Astrocyte (in vitro differentiated cells and primary cell): ENCODE measurements at regions not wholly inside any gene's neighbourhood (a gene's known extent, or its start where the extent isn't known, plus 50 kb on each side); places are given as distances from the start of the nearest gene placed in this dataset.

Experiments
- DNase-seq: peaks from one replicate; pipeline ENCODE4 v3.0.0-alpha.2; 2010; ENCODE audit warnings: low read depth
- FAIRE-seq: peaks from 2 replicates; lab custom pipeline; 2011; peaks lifted over from hg19 to GRCh38; lab: Jason Lieb, UNC
- H2AFZ ChIP-seq: 2 replicates; pipeline ENCODE4 v1.6.0; 2012; ENCODE audit warnings: low read depth, low read length, inconsistent platforms
- H3K27ac ChIP-seq: 2 replicates; pipeline ENCODE4 v1.5.1; 2011; ENCODE audit warnings: low read depth, low read length, inconsistent platforms
- H3K27me3 ChIP-seq: 2 replicates; pipeline ENCODE4 v1.6.0; 2011; ENCODE audit warnings: low read length, inconsistent platforms; ENCODE audit not compliant: insufficient read depth
- H3K36me3 ChIP-seq: 2 replicates; pipeline ENCODE4 v1.5.1; 2011; ENCODE audit warnings: low read length, inconsistent platforms; ENCODE audit not compliant: insufficient read depth
- H3K4me1 ChIP-seq: 2 replicates; pipeline ENCODE4 v1.5.1; 2011; ENCODE audit warnings: low read length, inconsistent platforms; ENCODE audit not compliant: insufficient read depth
- H3K4me2 ChIP-seq: 2 replicates; pipeline ENCODE4 v1.6.0; 2012; ENCODE audit warnings: low read length, inconsistent platforms
- H3K4me3 ChIP-seq: 2 replicates; pipeline ENCODE4 v1.5.1; 2011; ENCODE audit warnings: low read depth, mild to moderate bottlenecking, low read length, inconsistent platforms; ENCODE audit not compliant: insufficient read depth
- H3K79me2 ChIP-seq: 2 replicates; pipeline ENCODE4 v1.6.0; 2012; ENCODE audit warnings: mild to moderate bottlenecking, low read length, inconsistent platforms; ENCODE audit not compliant: insufficient read depth
- H3K9ac ChIP-seq: 2 replicates; pipeline ENCODE4 v1.6.0; 2012; ENCODE audit warnings: mild to moderate bottlenecking, low read length, inconsistent platforms
- H3K9me3 ChIP-seq: 2 replicates; pipeline ENCODE4 v1.5.1; 2012; ENCODE audit warnings: low read depth, mild to moderate bottlenecking, low read length, inconsistent platforms; ENCODE audit not compliant: insufficient read depth
- H4K20me1 ChIP-seq: 2 replicates; pipeline ENCODE4 v1.6.0; 2012; ENCODE audit warnings: low read length, inconsistent platforms; ENCODE audit not compliant: insufficient read depth
- H3K27ac Mint-ChIP-seq: one replicate; pipeline ENCODE4 v1.8.0; 2021; ENCODE audit warnings: mild to moderate bottlenecking, mixed read lengths; ENCODE audit not compliant: unreplicated experiment
- H3K27me3 Mint-ChIP-seq: one replicate; pipeline ENCODE4 v1.8.0; 2021; ENCODE audit warnings: low read depth, mixed read lengths; ENCODE audit not compliant: unreplicated experiment
- H3K36me3 Mint-ChIP-seq: one replicate; pipeline ENCODE4 v1.8.0; 2021; ENCODE audit warnings: low read depth, mixed read lengths; ENCODE audit not compliant: unreplicated experiment
- H3K4me1 Mint-ChIP-seq: one replicate; pipeline ENCODE4 v1.8.0; 2021; ENCODE audit warnings: low read depth, mixed read lengths; ENCODE audit not compliant: unreplicated experiment
- H3K4me3 Mint-ChIP-seq: one replicate; pipeline ENCODE4 v1.8.0; 2021; ENCODE audit warnings: mild to moderate bottlenecking, moderate library complexity, mixed read lengths; ENCODE audit not compliant: unreplicated experiment
- H3K9me3 Mint-ChIP-seq: one replicate; pipeline ENCODE4 v1.8.0; 2021; ENCODE audit warnings: mild to moderate bottlenecking, mixed read lengths; ENCODE audit not compliant: unreplicated experiment
- CTCF ChIP-seq: IDR thresholded peaks from 2 replicates; pipeline ENCODE4 v1.5.1; 2011; ENCODE audit warnings: low read depth, mild to moderate bottlenecking, inconsistent platforms, low read length, moderate library complexity; ENCODE audit not compliant: insufficient read depth
- EZH2 ChIP-seq: IDR thresholded peaks from 2 replicates; pipeline ENCODE4 v1.6.1; 2012; ENCODE audit warnings: mild to moderate bottlenecking, low read length, inconsistent platforms; ENCODE audit not compliant: insufficient read depth

- Histone ChIP-seq H3K9ac (no peak overlapping the region), H3K27me3 (no peaks in the 10 kb centered on the region), H3K79me2 (no peaks in the 10 kb centered on the region), H3K4me1 (no peaks in the 10 kb centered on the region), H3K27ac (no peak overlapping the region), H3K4me2 (no peak overlapping the region), H3K9me3 (no peaks in the 10 kb centered on the region), H4K20me1 (no peaks in the 10 kb centered on the region), H3K36me3 (no peaks in the 10 kb centered on the region), H2AFZ (no peak overlapping the region), H3K4me3 (no peak overlapping the region)
- Mint-ChIP-seq H3K4me3 (no peak overlapping the region), H3K27ac (no peak overlapping the region), H3K36me3 (no peaks in the 10 kb centered on the region), H3K9me3 (peaks cover 8% of the 10 kb centered on the region), H3K4me1 (no peaks in the 10 kb centered on the region), H3K27me3 (no peaks in the 10 kb centered on the region)
- DNase-seq (no peak), FAIRE-seq (no peak)
- no peak for TF ChIP-seq CTCF
These were observed 287.9 kb downstream of the AGTPBP1 start for GRCh38 chr9:85453850-85454249.

DNA sequence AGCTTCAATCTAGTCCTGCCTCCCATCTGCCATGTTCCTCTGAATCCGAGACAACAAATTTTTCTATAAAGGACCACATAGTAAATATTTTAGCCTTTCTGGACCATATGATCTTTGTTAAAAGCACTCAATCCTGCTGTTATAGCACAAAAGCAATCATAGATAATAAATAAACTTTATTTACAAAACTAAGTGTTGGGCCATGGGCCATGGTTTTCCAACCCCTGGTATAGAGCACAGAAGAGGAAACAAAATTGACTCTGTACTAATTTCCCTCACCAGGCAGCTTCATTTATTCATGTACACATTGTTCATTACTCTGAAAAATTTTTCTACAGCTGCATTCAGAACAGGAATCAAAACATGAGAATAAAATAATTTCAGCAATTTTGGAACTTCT, 288.9 kb downstream of the AGTPBP1 start:
- Mint-ChIP-seq H3K9me3 (peaks cover 8% of the 10 kb centered on the region), H3K27ac (no peak overlapping the region), H3K4me1 (no peaks in the 10 kb centered on the region), H3K4me3 (no peak overlapping the region), H3K36me3 (no peaks in the 10 kb centered on the region), H3K27me3 (no peaks in the 10 kb centered on the region)
- H3K79me2 ChIP-seq, result no peaks in the 10 kb centered on the region
- FAIRE-seq (no peak), DNase-seq (no peak)
- H3K4me1 ChIP-seq, result no peaks in the 10 kb centered on the region
- H4K20me1 ChIP-seq, result no peaks in the 10 kb centered on the region
- H3K27ac ChIP-seq, result no peak overlapping the region
- TF ChIP-seq EZH2, result no peak
- no peak for TF ChIP-seq CTCF
- H3K4me3 ChIP-seq, result no peak overlapping the region
- H3K4me2 ChIP-seq, result no peak overlapping the region
- H2AFZ ChIP-seq, result no peak overlapping the region
- H3K27me3 ChIP-seq, result no peaks in the 10 kb centered on the region
- H3K9me3 ChIP-seq, result no peaks in the 10 kb centered on the region
- no peak overlapping the region for H3K9ac ChIP-seq
- H3K36me3 ChIP-seq, result no peaks in the 10 kb centered on the region

- no peaks in the 10 kb centered on the region for H3K27me3 ChIP-seq
- FAIRE-seq (no peak), DNase-seq (no peak)
- no peaks in the 10 kb centered on the region for H3K9me3 ChIP-seq
- H3K4me1 ChIP-seq, result no peaks in the 10 kb centered on the region
- H3K4me2 ChIP-seq, result no peak overlapping the region
- H3K27ac Mint-ChIP-seq, result no peak overlapping the region
- no peaks in the 10 kb centered on the region for H3K36me3 ChIP-seq
- no peak for TF ChIP-seq CTCF
- TF ChIP-seq EZH2, result no peak
- H3K4me3 Mint-ChIP-seq, result no peak overlapping the region
- H3K36me3 Mint-ChIP-seq, result no peaks in the 10 kb centered on the region
- no peaks in the 10 kb centered on the region for H4K20me1 ChIP-seq
- H3K4me1 Mint-ChIP-seq, result no peaks in the 10 kb centered on the region
- H3K9me3 Mint-ChIP-seq, result peaks cover 11% of the 10 kb centered on the region
- H3K4me3 ChIP-seq, result no peak overlapping the region
- H3K79me2 ChIP-seq, result no peaks in the 10 kb centered on the region
- H3K27ac ChIP-seq, result no peak overlapping the region
- H2AFZ ChIP-seq, result no peak overlapping the region
- H3K9ac ChIP-seq, result no peak overlapping the region
- no peaks in the 10 kb centered on the region for H3K27me3 Mint-ChIP-seq
These were observed 290.1 kb downstream of the AGTPBP1 start for GRCh38 chr9:85451680-85452079.
